ENCODE measurements at regions not wholly inside any gene's neighbourhood (a gene's known extent, or its start where the extent isn't known, plus 50 kb on each side); places are given as distances from the start of the nearest gene placed in this dataset.
"Not testable (repeated sequence)": the region's sequence is repeated elsewhere in the genome, so short reads cannot be mapped to it uniquely, and the experiment has no call there.

GRCh38 chr7:85275204-85275603 is 88.3 kb upstream of the SEMA3D start:
- DNase-seq: no peak
- intact Hi-C loops (cut with DNase I): no loop called here

- DNase-seq: no peak
- intact Hi-C loops (cut with DNase I): no loop called here
Measured at GRCh38 chr7:85274454-85274853, 87.6 kb upstream of the SEMA3D start.

GRCh38 chr7:85262891-85263290 is 76.0 kb upstream of the SEMA3D start:
- intact Hi-C loops (cut with DNase I): no loop called here
- no peak for DNase-seq

GRCh38 chr7:85261336-85261735 is 74.5 kb upstream of the SEMA3D start:
- intact Hi-C loops (cut with DNase I): no loop called here
- DNase-seq: no peak

GRCh38 chr7:85249787-85250186 is 62.9 kb upstream of the SEMA3D start:
- intact Hi-C loops (cut with DNase I); DNase-seq: not testable (repeated sequence)

- intact Hi-C loops (cut with DNase I): no loop called here
- no peak for DNase-seq
Measured at GRCh38 chr7:85239109-85239508, 52.3 kb upstream of the SEMA3D start.

- DNase-seq: no peak
- intact Hi-C loops (cut with DNase I): no loop called here
Measured at GRCh38 chr7:85237721-85238120, 50.9 kb upstream of the SEMA3D start.

Measured in head of caudate nucleus (tissue), 42 donors.